BLaER1 treated with 17β-estradiol and CSF1 and Interleukin-3, amounts not matched to agents 10 nM and 100 nM (cell line): ENCODE measurements at regions not wholly inside any gene's neighbourhood (a gene's known extent, or its start where the extent isn't known, plus 50 kb on each side); places are given as distances from the start of the nearest gene placed in this dataset.
"Not testable (repeated sequence)": the region's sequence is repeated elsewhere in the genome, so short reads cannot be mapped to it uniquely, and the experiment has no call there.

Experiments used
- H3K27ac ChIP-seq, 11 experiments: shearing (Covaris generic); formaldehyde crosslinking; 2 replicates each; pipeline ENCODE4 v1.8.1; 2022
- H3K27me3 ChIP-seq, 11 experiments: shearing (Covaris generic); formaldehyde crosslinking; 2 replicates each; pipeline ENCODE4 v1.8.1; 2022
- H3K36me3 ChIP-seq, 11 experiments: shearing (Covaris generic); formaldehyde crosslinking; 2 replicates each; pipeline ENCODE4 v1.8.1; 2022
- H3K4me1 ChIP-seq, 10 experiments: shearing (Covaris generic); formaldehyde crosslinking; 2 replicates each; pipeline ENCODE4 v1.8.1; 2022
- H3K4me2 ChIP-seq, 11 experiments: shearing (Covaris generic); formaldehyde crosslinking; 2 replicates each; pipeline ENCODE4 v1.8.1; 2022
- H3K4me3 ChIP-seq, 10 experiments: shearing (Covaris generic); formaldehyde crosslinking; 2 replicates each; pipeline ENCODE4 v1.8.1; 2022
- H3K9ac ChIP-seq, 11 experiments: shearing (Covaris generic); formaldehyde crosslinking; 2 replicates each; pipeline ENCODE4 v1.8.1; 2022
- H3K9me3 ChIP-seq, 11 experiments: shearing (Covaris generic); formaldehyde crosslinking; replicated peaks in 1 of 11; 2 replicates each; pipeline ENCODE4 v1.8.1; 2022
- H4K20me1 ChIP-seq, 11 experiments: shearing (Covaris generic); formaldehyde crosslinking; 2 replicates each; pipeline ENCODE4 v1.8.1; 2022
- Cebpa-rat ChIP-seq, 11 experiments: shearing (Covaris generic); IDR thresholded peaks; 2 replicates each; pipeline ENCODE4 v1.8.1; 2022

- no peak for TF ChIP-seq Cebpa-rat (IDR thresholded peaks at IDR 0.05)
- Histone ChIP-seq H3K36me3 (no peaks in the 10 kb centered on the region), H3K4me1 (0 out of 20 replicates have a peak, but pooled peaks cover 0 to 3% (median 0%) of the 10 kb centered on the region in 10 experiments)
These were observed 137.3 kb upstream of the RXFP1 start for GRCh38 chr4:158384414-158384813.

GRCh38 chr4:158395343-158395742 is 126.3 kb upstream of the RXFP1 start:
- H3K9me3 ChIP-seq = no peaks in the 10 kb centered on the region
- H3K36me3 ChIP-seq = no peaks in the 10 kb centered on the region
- no peaks in the 10 kb centered on the region for H3K27me3 ChIP-seq
- H3K9ac ChIP-seq = no peak overlapping the region
- H3K4me3 ChIP-seq = no peak overlapping the region
- H3K4me2 ChIP-seq = no peak overlapping the region
- no peaks in the 10 kb centered on the region for H3K4me1 ChIP-seq
- H4K20me1 ChIP-seq = no peaks in the 10 kb centered on the region
- no peak overlapping the region for H3K27ac ChIP-seq
- TF ChIP-seq Cebpa-rat (IDR thresholded peaks at IDR 0.05) = no peak

More at GRCh38 chr4:158384414-158384813, 137.3 kb upstream of the RXFP1 start:
- Histone ChIP-seq H3K27me3 (no peaks in the 10 kb centered on the region), H3K27ac (no peak overlapping the region), H3K9ac (no peak overlapping the region), H3K4me2 (no peak overlapping the region), H3K9me3 (peaks cover 0 to 19% (median 9%) of the 10 kb centered on the region in 11 experiments; a peak in 14 of 22 replicates), H3K4me3 (no peak overlapping the region), H4K20me1 (no peaks in the 10 kb centered on the region)

GRCh38 chr4:158395889-158396288 is 125.8 kb upstream of the RXFP1 start:
- Histone ChIP-seq H3K9me3 (no peaks in the 10 kb centered on the region), H4K20me1 (no peaks in the 10 kb centered on the region), H3K27me3 (no peaks in the 10 kb centered on the region), H3K9ac (no peak overlapping the region), H3K4me2 (no peak overlapping the region), H3K4me1 (no peaks in the 10 kb centered on the region), H3K4me3 (no peak overlapping the region), H3K36me3 (no peaks in the 10 kb centered on the region), H3K27ac (no peak overlapping the region)
- TF ChIP-seq Cebpa-rat (IDR thresholded peaks at IDR 0.05) = no peak

- no peaks in the 10 kb centered on the region for H3K36me3 ChIP-seq
- no peak overlapping the region for H3K4me2 ChIP-seq
- H3K9ac ChIP-seq = no peak overlapping the region
- H3K27me3 ChIP-seq = no peaks in the 10 kb centered on the region
- no peaks in the 10 kb centered on the region for H3K4me1 ChIP-seq
- TF ChIP-seq Cebpa-rat (IDR thresholded peaks at IDR 0.05) = no peak
- no peak overlapping the region for H3K27ac ChIP-seq
- H3K9me3 ChIP-seq = no peaks in the 10 kb centered on the region
- H3K4me3 ChIP-seq = no peak overlapping the region
- no peaks in the 10 kb centered on the region for H4K20me1 ChIP-seq
These were observed 123.9 kb upstream of the RXFP1 start for GRCh38 chr4:158397781-158398180.

- peaks cover 0 to 16% (median 5%) of the 10 kb centered on the region in 11 experiments; a peak in 13 of 22 replicates for H3K9me3 ChIP-seq
- H4K20me1 ChIP-seq, H3K4me2 ChIP-seq, H3K27ac ChIP-seq, H3K4me1 ChIP-seq, H3K27me3 ChIP-seq, H3K4me3 ChIP-seq, H3K36me3 ChIP-seq, H3K9ac ChIP-seq: not testable (repeated sequence)
These were observed 113.7 kb upstream of the RXFP1 start for GRCh38 chr4:158407961-158408360.

- TF ChIP-seq Cebpa-rat (IDR thresholded peaks at IDR 0.05) = no peak
- no peaks in the 10 kb centered on the region for H3K36me3 ChIP-seq
- H4K20me1 ChIP-seq = no peaks in the 10 kb centered on the region
- H3K27me3 ChIP-seq = no peaks in the 10 kb centered on the region
- H3K9me3 ChIP-seq = peaks cover 0 to 16% (median 5%) of the 10 kb centered on the region in 11 experiments; a peak in 13 of 22 replicates
- H3K27ac ChIP-seq = no peak overlapping the region
- no peak overlapping the region for H3K4me2 ChIP-seq
- H3K4me1 ChIP-seq = no peaks in the 10 kb centered on the region
- no peak overlapping the region for H3K9ac ChIP-seq
- no peak overlapping the region for H3K4me3 ChIP-seq
These were observed 111.4 kb upstream of the RXFP1 start for GRCh38 chr4:158410272-158410671.

GRCh38 chr4:158411269-158411668 is 110.4 kb upstream of the RXFP1 start:
- TF ChIP-seq Cebpa-rat (IDR thresholded peaks at IDR 0.05) = no peak
- H3K36me3 ChIP-seq = no peaks in the 10 kb centered on the region
- no peaks in the 10 kb centered on the region for H3K4me1 ChIP-seq
- no peaks in the 10 kb centered on the region for H3K27me3 ChIP-seq
- H4K20me1 ChIP-seq = no peaks in the 10 kb centered on the region
- no peak overlapping the region for H3K4me2 ChIP-seq
- no peak overlapping the region for H3K9ac ChIP-seq
- peaks cover 0 to 16% (median 5%) of the 10 kb centered on the region in 11 experiments; a peak in 13 of 22 replicates for H3K9me3 ChIP-seq
- H3K27ac ChIP-seq = no peak overlapping the region
- no peak overlapping the region for H3K4me3 ChIP-seq

GRCh38 chr4:158418679-158419078 is 103.0 kb upstream of the RXFP1 start:
- H3K4me3 ChIP-seq, H4K20me1 ChIP-seq, H3K36me3 ChIP-seq, H3K4me1 ChIP-seq, H3K9ac ChIP-seq, H3K4me2 ChIP-seq, H3K27ac ChIP-seq, H3K9me3 ChIP-seq, H3K27me3 ChIP-seq: not testable (repeated sequence)

GRCh38 chr4:158420782-158421181 is 100.9 kb upstream of the RXFP1 start:
- H3K9ac ChIP-seq = no peak overlapping the region
- H3K4me2 ChIP-seq = no peak overlapping the region
- H3K36me3 ChIP-seq = no peaks in the 10 kb centered on the region
- no peaks in the 10 kb centered on the region for H3K4me1 ChIP-seq
- H3K27ac ChIP-seq = no peak overlapping the region
- no peaks in the 10 kb centered on the region for H3K27me3 ChIP-seq
- H3K9me3 ChIP-seq = no peaks in the 10 kb centered on the region
- no peak for TF ChIP-seq Cebpa-rat (IDR thresholded peaks at IDR 0.05)
- H4K20me1 ChIP-seq = no peaks in the 10 kb centered on the region
- H3K4me3 ChIP-seq = no peak overlapping the region

GRCh38 chr4:158422546-158422945 is 99.1 kb upstream of the RXFP1 start:
- no peak for TF ChIP-seq Cebpa-rat (IDR thresholded peaks at IDR 0.05)
- no peaks in the 10 kb centered on the region for H4K20me1 ChIP-seq
- H3K9me3 ChIP-seq = no peaks in the 10 kb centered on the region
- no peak overlapping the region for H3K9ac ChIP-seq
- no peak overlapping the region for H3K27ac ChIP-seq
- no peaks in the 10 kb centered on the region for H3K4me1 ChIP-seq
- H3K36me3 ChIP-seq = no peaks in the 10 kb centered on the region
- H3K27me3 ChIP-seq = no peaks in the 10 kb centered on the region
- H3K4me2 ChIP-seq = no peak overlapping the region
- no peak overlapping the region for H3K4me3 ChIP-seq

GRCh38 chr4:158428242-158428641 is 93.4 kb upstream of the RXFP1 start:
- Histone ChIP-seq H3K4me1 (no peaks in the 10 kb centered on the region), H3K27ac (no peak overlapping the region), H4K20me1 (no peaks in the 10 kb centered on the region), H3K9me3 (no peaks in the 10 kb centered on the region), H3K4me2 (no peak overlapping the region), H3K9ac (no peak overlapping the region), H3K27me3 (no peaks in the 10 kb centered on the region), H3K4me3 (no peak overlapping the region), H3K36me3 (no peaks in the 10 kb centered on the region)
- no peak for TF ChIP-seq Cebpa-rat (IDR thresholded peaks at IDR 0.05)
